GM23248 (cell line): ENCODE measurements at regions not wholly inside any gene's neighbourhood (a gene's known extent, or its start where the extent isn't known, plus 50 kb on each side); places are given as distances from the start of the nearest gene placed in this dataset.
A peak's percentile ranks its signal among the peaks of the same experiment; 100 is the strongest.

ENCODE experiments used
- DNase-seq: peaks from one replicate; pipeline ENCODE4 v3.0.0-alpha.2; 2015
- H2AFZ ChIP-seq: fragments of 200-600 bp; sonication (generic); 2 replicates; pipeline ENCODE4 v1.6.1; 2016; ENCODE audit warnings: antibody characterized with exemption
- H3F3A ChIP-seq: fragments of 200-600 bp; sonication (generic); 2 replicates; pipeline ENCODE4 v1.6.1; 2016; ENCODE audit warnings: mild to moderate bottlenecking, antibody characterized with exemption, mixed run types; ENCODE audit not compliant: insufficient read depth
- H3K27ac ChIP-seq: fragments of 200-600 bp; sonication (generic); 2 replicates; pipeline ENCODE4 v1.5.1; 2016; ENCODE audit warnings: mild to moderate bottlenecking
- H3K27me3 ChIP-seq: fragments of 200-600 bp; sonication (generic); replicated peaks from 2 replicates; pipeline ENCODE4 v1.6.1; 2016; ENCODE audit warnings: mild to moderate bottlenecking; ENCODE audit not compliant: insufficient read depth
- H3K36me3 ChIP-seq: fragments of 200-600 bp; sonication (generic); 2 replicates; pipeline ENCODE4 v1.6.1; 2016; ENCODE audit warnings: low read depth, mild to moderate bottlenecking
- H3K4me1 ChIP-seq: fragments of 200-600 bp; sonication (generic); 2 replicates; pipeline ENCODE4 v1.6.1; 2016; ENCODE audit warnings: mild to moderate bottlenecking; ENCODE audit not compliant: insufficient read depth
- H3K4me2 ChIP-seq: fragments of 200-600 bp; sonication (generic); one replicate; pipeline ENCODE4 v1.6.1; 2016; ENCODE audit warnings: mild to moderate bottlenecking; ENCODE audit not compliant: unreplicated experiment
- H3K4me3 ChIP-seq: fragments of 200-600 bp; sonication (generic); 2 replicates; pipeline ENCODE4 v1.5.1; 2016; ENCODE audit warnings: mild to moderate bottlenecking
- H3K79me2 ChIP-seq: fragments of 200-600 bp; sonication (generic); 2 replicates; pipeline ENCODE4 v1.6.1; 2016; ENCODE audit warnings: mild to moderate bottlenecking; ENCODE audit not compliant: insufficient read depth
- H3K9ac ChIP-seq: fragments of 200-600 bp; sonication (generic); 2 replicates; pipeline ENCODE4 v1.6.1; 2016; ENCODE audit warnings: mild to moderate bottlenecking
- H3K9me2 ChIP-seq: fragments of 200-600 bp; sonication (generic); 2 replicates; pipeline ENCODE4 v1.6.1; 2016; ENCODE audit warnings: mixed run types, mild to moderate bottlenecking, moderate library complexity; ENCODE audit not compliant: insufficient read depth
- H3K9me3 ChIP-seq: fragments of 200-600 bp; sonication (generic); one replicate; pipeline ENCODE4 v1.6.1; 2017; ENCODE audit warnings: low read depth
- H4K20me1 ChIP-seq: fragments of 200-600 bp; sonication (generic); 2 replicates; pipeline ENCODE4 v1.6.0; 2016; ENCODE audit not compliant: insufficient read depth
- EZH2 ChIP-seq: fragments of 200-600 bp; sonication (generic); IDR thresholded peaks from 2 replicates; pipeline ENCODE4 v1.6.1; 2018; ENCODE audit warnings: antibody characterized with exemption, mild to moderate bottlenecking; ENCODE audit not compliant: insufficient read depth, poor library complexity, severe bottlenecking
- EZH2phosphoT487 ChIP-seq: fragments of 200-600 bp; sonication (generic); IDR thresholded peaks from 2 replicates; pipeline ENCODE4 v1.6.1; 2018; ENCODE audit warnings: antibody characterized with exemption, moderate library complexity, mild to moderate bottlenecking, low read depth; ENCODE audit not compliant: insufficient read depth
- WGBS, 2 experiments: methylation state at CpG; one replicate each; pipeline ENCODE4 v1.1.6; 2015 to 2017; ENCODE audit warnings: low lambda C conversion rate in 2 of 2, low coverage in 1 of 2; ENCODE audit errors: missing lambda C conversion rate in 2 of 2; 5-methylcytosine and 5-hydroxymethylcytosine counted together
- in situ Hi-C: fragments of 300-500 bp; cut with MboI; formaldehyde crosslinking; loops from 2 replicates; pipeline ENCODE4 v1.15.0; 2020

GRCh38 chr12:45503899-45504298 is 225.6 kb upstream of the ARID2 start:
- TF ChIP-seq EZH2 = no peak
- TF ChIP-seq EZH2phosphoT487 = no peak
- Histone ChIP-seq H3K9me3 (no peaks in the 10 kb centered on the region), H4K20me1 (no peaks in the 10 kb centered on the region), H3K4me3 (no peak overlapping the region), H3K36me3 (no peaks in the 10 kb centered on the region), H3K9me2 (no peaks in the 10 kb centered on the region), H3K4me1 (no peaks in the 10 kb centered on the region), H3F3A (no peaks in the 10 kb centered on the region), H3K4me2 (no peak overlapping the region), H3K9ac (no peak overlapping the region), H2AFZ (no peak overlapping the region), H3K79me2 (no peaks in the 10 kb centered on the region), H3K27me3 (no peaks in the 10 kb centered on the region), H3K27ac (no peak overlapping the region)
- in situ Hi-C loops = no loop called here
- WGBS, 2 experiments = 21 to 36% methylated on average over 1 of the region's 1 CpG
- peak; percentile 19 for DNase-seq

- Histone ChIP-seq H3K79me2 (no peaks in the 10 kb centered on the region), H2AFZ (no peak overlapping the region), H3K27ac (no peak overlapping the region), H3K36me3 (no peaks in the 10 kb centered on the region), H3K4me2 (no peak overlapping the region), H3K4me3 (no peak overlapping the region), H3K27me3 (no peaks in the 10 kb centered on the region), H3K9ac (no peak overlapping the region), H3K9me3 (no peaks in the 10 kb centered on the region), H4K20me1 (no peaks in the 10 kb centered on the region), H3K4me1 (no peaks in the 10 kb centered on the region), H3F3A (no peaks in the 10 kb centered on the region), H3K9me2 (no peaks in the 10 kb centered on the region)
- no peak for DNase-seq
- WGBS, 2 experiments = 70 to 74% methylated on average over 6 of the region's 6 CpGs
- in situ Hi-C loops = no loop called here
- TF ChIP-seq EZH2phosphoT487 (no peak), EZH2 (no peak)
Observed at GRCh38 chr12:45504316-45505010, 225.0 kb upstream of the ARID2 start.

GRCh38 chr12:45509187-45509586 is 220.3 kb upstream of the ARID2 start:
- H3F3A ChIP-seq = no peaks in the 10 kb centered on the region
- DNase-seq = no peak
- H3K27ac ChIP-seq = no peak overlapping the region
- H3K9me2 ChIP-seq = no peaks in the 10 kb centered on the region
- H4K20me1 ChIP-seq = no peaks in the 10 kb centered on the region
- H2AFZ ChIP-seq = no peak overlapping the region
- no peaks in the 10 kb centered on the region for H3K9me3 ChIP-seq
- H3K36me3 ChIP-seq = no peaks in the 10 kb centered on the region
- no peak overlapping the region for H3K9ac ChIP-seq
- no peak overlapping the region for H3K4me3 ChIP-seq
- H3K4me2 ChIP-seq = no peak overlapping the region
- no peaks in the 10 kb centered on the region for H3K27me3 ChIP-seq
- no peaks in the 10 kb centered on the region for H3K79me2 ChIP-seq
- TF ChIP-seq EZH2phosphoT487 (no peak), EZH2 (no peak)
- H3K4me1 ChIP-seq = no peaks in the 10 kb centered on the region
- WGBS, 2 experiments = 44 to 73% methylated on average over 2 of the region's 2 CpGs
- in situ Hi-C loops = no loop called here

- in situ Hi-C loops = no loop called here
- H3K9me2 ChIP-seq = no peaks in the 10 kb centered on the region
- H3K9ac ChIP-seq = no peak overlapping the region
- H3K79me2 ChIP-seq = no peaks in the 10 kb centered on the region
- TF ChIP-seq EZH2phosphoT487 (no peak), EZH2 (no peak)
- no peak overlapping the region for H3K27ac ChIP-seq
- H3K27me3 ChIP-seq = no peaks in the 10 kb centered on the region
- DNase-seq = no peak
- no peaks in the 10 kb centered on the region for H3F3A ChIP-seq
- H3K36me3 ChIP-seq = no peaks in the 10 kb centered on the region
- H3K4me2 ChIP-seq = no peak overlapping the region
- no peak overlapping the region for H2AFZ ChIP-seq
- no peaks in the 10 kb centered on the region for H4K20me1 ChIP-seq
- no peak overlapping the region for H3K4me3 ChIP-seq
- H3K4me1 ChIP-seq = no peaks in the 10 kb centered on the region
- WGBS, 2 experiments = 18 to 22% methylated on average over 1 of the region's 1 CpG
- H3K9me3 ChIP-seq = no peaks in the 10 kb centered on the region
Observed at GRCh38 chr12:45509621-45510020, 219.9 kb upstream of the ARID2 start.
